GOT3 (cell line): ENCODE measurements at regions not wholly inside any gene's neighbourhood (a gene's known extent, or its start where the extent isn't known, plus 50 kb on each side); places are given as distances from the start of the nearest gene placed in this dataset.

Experiments
- DNase-seq: peaks from one replicate; lab custom pipeline; 2025; ENCODE audit warnings: mixed read lengths; lab: John Stamatoyannopoulos, UW

DNA sequence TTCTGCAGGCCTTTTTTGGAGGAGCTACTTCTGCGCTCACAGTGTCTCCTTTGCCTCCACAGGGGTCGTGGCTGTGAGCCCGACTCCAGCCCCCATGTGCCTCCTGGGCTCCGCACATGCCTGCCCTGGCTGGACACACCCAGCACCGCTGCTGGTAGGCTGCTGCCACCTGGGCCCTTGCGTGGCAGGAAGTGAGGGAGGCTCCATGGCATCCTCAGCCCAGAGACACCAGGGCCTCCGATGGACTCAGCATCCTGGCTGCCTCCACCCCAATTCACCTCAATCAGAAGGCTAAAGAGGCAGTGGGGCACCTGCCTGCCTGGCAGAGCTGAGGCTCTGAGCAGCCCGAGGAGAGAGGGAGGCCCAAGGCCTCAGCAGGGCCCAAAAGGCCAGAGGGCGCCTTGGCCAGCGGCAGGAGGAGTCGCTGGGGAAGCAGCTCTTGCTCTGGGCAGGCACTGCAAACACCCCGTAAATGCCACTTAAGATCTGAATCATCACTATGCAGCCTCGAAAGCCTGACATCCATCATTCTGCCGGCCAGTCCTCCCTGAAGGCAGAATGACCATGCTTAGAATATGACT, 68.3 kb upstream of the OTOS start:
- no peak for DNase-seq

DNA sequence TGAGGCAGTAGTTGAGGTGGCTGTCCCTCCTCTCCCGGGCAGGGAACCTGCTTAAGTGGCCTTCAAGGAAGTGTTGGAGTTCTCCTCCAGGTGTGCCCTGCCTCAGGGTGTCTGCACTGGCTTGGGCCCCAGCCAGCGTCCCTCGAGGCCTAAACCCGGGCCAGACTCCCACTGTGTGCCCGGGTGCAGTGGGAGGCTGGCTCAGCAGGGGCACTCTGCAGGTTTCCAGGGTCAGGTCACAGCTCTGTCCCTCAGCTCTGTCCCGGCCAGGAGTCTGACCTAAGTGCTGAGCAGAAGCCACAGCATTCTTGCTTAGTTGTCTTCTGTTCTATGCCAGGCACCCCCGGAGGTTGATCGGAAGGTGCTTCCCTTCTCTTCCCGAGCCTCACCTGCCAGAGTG, 69.0 kb upstream of the OTOS start:
- no peak for DNase-seq

GRCh38 chr2:240210198-240210965, 69.9 kb upstream of the OTOS start:
- DNase-seq, result no peak

DNA sequence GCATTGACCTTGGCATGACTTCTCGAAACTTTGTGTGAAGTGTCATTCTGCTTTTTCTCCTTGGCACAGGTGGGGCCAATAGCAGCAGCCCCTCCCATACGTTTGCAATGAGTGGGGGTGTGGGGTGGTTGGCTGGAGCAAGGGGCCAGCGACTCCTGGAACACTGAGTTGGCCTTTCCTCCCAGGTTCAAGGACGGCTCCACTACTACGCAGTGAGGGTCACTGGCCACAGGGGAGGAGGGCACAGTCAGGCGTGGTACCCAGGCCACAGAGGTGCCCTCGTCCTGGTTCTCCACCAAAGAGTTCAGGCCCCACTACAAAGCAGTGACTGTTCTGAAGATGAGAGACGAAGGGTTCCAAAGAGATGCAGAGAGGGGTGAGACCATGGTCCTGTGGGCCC, 70.6 kb upstream of the OTOS start:
- no peak for DNase-seq

GRCh38 chr2:240211598-240212424, 71.4 kb upstream of the OTOS start:
- DNase-seq, result no peak

- no peak for DNase-seq
Observed at GRCh38 chr2:240212425-240213225, 72.2 kb upstream of the OTOS start.

DNA sequence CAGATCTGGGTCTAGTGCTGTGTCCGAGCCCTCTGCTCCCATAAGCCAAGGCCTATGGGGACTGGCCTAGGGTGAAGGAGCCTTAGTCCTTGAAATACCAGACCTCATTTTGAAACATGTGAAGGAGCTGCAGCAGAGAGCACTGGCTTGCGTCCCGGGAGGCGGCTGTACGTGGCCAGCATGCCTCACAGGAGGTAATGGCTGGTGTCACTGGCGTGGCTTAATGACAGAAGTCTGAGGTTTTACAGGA, 72.7 kb upstream of the OTOS start:
- no peak for DNase-seq

DNA sequence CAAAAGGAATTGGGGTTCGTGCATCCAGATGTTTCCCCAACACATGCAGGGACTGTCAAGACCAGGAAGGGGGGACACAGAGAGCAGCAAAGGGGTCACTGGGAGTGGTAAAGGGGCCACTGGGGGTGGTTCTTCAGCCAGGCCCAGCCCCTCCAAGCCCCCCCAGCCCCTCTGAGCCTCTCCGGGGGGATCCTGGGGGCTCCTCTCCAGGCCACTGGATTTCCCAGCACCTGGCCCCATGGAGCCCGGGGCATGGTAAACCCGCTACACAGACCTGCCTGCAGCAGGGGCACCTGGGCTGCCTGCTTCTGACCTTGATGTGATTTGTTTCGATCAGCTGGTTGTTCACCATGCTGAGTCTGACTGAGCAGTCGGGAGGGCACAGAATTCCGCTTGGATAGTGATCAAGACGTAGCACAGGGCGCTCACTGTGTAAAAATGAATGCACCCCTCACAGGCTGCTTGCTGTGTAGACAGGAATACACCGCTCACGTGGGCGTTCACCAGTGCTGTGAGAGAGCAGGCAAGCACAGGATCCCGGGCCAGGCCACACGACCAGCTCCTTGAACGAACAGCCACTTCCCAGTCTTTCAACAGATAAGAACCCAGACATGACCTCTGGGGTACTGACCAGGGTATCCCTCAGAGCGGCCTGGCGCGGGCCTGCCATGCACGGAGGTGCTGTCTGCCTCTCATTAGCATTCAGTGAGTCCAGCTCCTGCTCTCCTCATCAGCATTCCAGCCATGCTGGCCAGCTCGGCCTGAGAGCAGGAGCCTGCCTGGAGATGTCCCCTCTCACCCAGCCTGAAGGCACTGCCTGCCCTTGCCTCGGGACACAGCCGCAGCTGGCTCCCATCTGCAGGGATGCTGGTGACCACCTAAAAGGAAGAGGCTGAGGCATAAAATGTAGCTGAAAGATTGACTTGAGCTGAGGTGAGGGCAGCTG, 73.3 kb upstream of the OTOS start:
- no peak for DNase-seq

DNA sequence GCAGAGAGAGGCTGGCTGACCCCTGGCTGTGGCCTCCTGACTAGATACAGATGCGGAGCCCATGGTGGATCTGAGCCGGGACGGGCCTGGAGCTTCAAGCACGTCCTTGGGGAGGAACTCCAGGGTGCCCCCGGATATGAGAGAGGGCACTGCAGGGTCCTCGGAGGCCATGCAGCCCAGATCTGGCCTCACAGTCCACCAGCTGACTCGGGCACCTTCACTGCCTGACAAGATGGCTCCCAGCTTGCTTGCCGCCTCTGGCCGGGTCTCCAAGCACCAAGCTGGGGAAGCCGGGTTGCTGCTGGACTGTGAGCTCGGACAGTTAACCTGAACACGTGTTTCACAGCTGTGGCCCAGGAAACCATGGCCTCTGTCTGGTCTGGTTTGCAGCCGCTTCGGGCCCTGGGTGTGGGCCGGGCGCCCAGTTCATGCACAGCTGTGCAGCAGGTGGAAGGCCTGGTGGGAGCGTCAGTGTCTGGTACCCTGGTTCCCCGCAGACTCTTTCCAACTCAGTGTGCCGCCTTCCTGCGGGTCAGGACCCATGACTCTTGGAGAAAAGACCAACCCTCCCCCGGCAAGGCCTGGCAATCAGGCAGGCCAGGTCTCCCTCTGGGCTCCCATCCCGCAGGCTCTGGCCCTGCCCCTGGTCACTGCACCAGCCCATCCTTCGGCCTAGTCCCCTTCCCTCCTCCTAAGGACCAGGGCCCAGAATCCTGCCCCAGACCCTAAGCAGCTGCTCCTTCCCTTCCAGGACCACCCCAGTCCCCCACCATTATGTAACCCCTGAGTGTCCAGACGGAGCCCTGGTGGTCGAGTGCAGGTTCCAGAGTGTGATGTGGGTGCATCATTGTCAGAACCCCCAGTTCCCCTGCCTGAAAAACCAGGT, 74.6 kb upstream of the OTOS start:
- no peak for DNase-seq

- no peak for DNase-seq
Observed at GRCh38 chr2:240215676-240216051, 75.2 kb upstream of the OTOS start.

GRCh38 chr2:240216167-240216566, 75.7 kb upstream of the OTOS start:
- no peak for DNase-seq

DNA sequence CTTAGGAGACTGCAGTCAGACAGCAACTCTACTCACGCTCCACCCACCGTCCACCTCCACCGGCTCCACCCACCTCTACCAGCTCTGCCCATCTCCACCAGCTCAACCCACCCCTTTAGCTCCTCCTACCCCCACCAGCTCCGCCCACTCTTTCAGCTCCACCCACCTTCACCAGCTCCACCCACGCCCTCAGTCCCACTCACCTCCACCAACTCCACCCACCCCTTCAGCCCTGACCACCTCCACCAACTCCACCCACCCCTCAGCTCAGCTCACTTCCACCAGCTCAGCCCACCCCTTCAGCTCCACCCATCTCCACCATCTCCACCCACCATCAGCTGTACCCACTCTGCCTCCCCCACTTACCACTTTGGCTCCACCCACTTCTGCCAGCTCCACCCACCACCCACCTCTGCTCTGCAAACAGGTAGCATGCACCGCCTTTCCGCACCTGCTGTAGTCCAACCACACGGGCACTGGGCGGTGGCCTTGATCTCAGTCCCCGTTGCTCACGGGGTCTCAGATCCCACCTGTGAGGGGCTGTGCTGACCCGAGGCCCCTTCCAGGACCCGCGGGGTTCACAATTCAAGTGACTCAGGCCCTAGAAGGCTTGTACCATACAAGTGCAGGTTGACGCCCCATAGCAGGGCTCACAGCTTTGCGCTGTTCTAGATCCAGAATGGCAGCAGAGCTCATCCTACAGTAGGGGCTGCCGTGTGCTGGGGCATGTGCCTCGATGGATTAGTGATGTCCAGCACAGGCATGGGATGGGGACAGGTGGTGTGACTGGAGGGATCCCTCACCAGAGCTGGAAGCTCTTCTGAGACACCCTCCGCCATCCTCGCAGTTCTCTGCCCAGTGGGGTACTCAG, 77.2 kb upstream of the OTOS start:
- no peak for DNase-seq

- no peak for DNase-seq
Observed at GRCh38 chr2:240219208-240219890, 78.9 kb upstream of the OTOS start.

GRCh38 chr2:240220371-240220770, 79.9 kb upstream of the OTOS start:
- no peak for DNase-seq

GRCh38 chr2:240223631-240224030, 83.2 kb upstream of the OTOS start:
- no peak for DNase-seq

GRCh38 chr2:240224676-240225075, 84.2 kb upstream of the OTOS start:
- no peak for DNase-seq

- no peak for DNase-seq
Observed at GRCh38 chr2:240225131-240225530, 84.7 kb upstream of the OTOS start.

DNA sequence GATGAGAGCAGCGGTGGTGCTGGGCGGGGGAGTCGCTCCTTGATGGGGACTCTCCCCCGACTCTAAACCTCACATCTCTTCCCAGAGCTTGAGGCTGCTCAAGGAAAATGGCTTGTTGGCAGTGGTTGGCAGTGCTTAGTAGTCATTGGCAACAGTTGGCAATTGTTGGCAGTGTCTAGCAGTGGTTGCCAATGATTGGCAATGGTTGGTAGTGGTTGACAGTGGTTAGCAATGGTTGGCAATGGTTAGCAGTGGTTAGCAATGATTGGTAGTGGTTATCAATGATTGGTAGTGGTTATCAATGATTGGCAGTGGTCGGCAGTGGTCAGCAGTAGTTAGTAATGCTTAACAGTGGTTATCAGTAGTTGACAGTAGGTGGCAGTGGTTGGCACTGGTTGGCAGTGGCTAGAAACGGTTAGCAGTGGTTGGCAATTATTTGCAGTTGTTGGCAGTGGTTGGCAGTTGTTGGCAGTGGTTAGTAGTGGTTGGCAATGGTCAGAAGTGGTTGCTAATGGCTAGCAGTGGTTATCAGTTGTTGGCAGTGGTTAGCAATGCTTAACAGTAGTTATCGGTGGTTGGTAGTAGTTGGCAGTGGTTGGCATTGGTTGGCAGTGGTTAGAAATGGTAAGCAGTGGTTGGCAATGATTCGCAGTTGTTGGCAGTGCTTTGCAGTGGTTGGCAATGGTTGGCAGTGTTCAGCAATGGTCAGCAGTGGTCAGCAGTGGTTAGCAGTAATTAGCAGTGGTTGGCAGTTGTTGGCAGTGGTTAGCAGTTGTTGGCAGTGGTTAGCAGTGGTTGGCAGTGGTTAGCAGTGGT, 85.4 kb upstream of the OTOS start:
- DNase-seq, result no peak
